OCI-LY3 (cell line): ENCODE measurements at regions not wholly inside any gene's neighbourhood (a gene's known extent, or its start where the extent isn't known, plus 50 kb on each side); places are given as distances from the start of the nearest gene placed in this dataset.

Experiments used
- H2AFZ ChIP-seq: fragments of 200-600, 300-600 bp; shearing (Covaris generic); 2 replicates; pipeline ENCODE4 v1.6.0; 2014; ENCODE audit warnings: antibody characterized with exemption, low read depth, low read length
- H3K27ac ChIP-seq: fragments of 200-600, 300-600 bp; sonication (generic); 2 replicates; pipeline ENCODE4 v1.5.1; 2014; ENCODE audit warnings: mild to moderate bottlenecking, low read length, moderate library complexity, mixed read lengths
- H3K27me3 ChIP-seq: fragments of 200-600, 300-600 bp; sonication (generic); 2 replicates; pipeline ENCODE4 v1.6.1; 2014; ENCODE audit warnings: low read depth, low read length, mixed read lengths
- H3K36me3 ChIP-seq: fragments of 200-600, 300-600 bp; sonication (generic); replicated peaks from 2 replicates; pipeline ENCODE3; 2014; ENCODE audit warnings: low read depth, low read length, mixed read lengths
- H3K4me1 ChIP-seq: fragments of 300-600, 200-600 bp; sonication (generic); 2 replicates; pipeline ENCODE4 v1.6.1; 2014; ENCODE audit warnings: low read length, mixed read lengths
- H3K4me2 ChIP-seq: fragments of 200-600, 300-600 bp; sonication (generic); 2 replicates; pipeline ENCODE4 v1.6.1; 2014; ENCODE audit warnings: low read length, mixed read lengths
- H3K4me3 ChIP-seq: fragments of 300-600, 200-600 bp; sonication (generic); 2 replicates; pipeline ENCODE4 v1.5.1; 2014; ENCODE audit warnings: antibody characterized with exemption, mild to moderate bottlenecking, low read length, moderate library complexity
- H3K79me2 ChIP-seq: fragments of 300-600, 200-600 bp; shearing (Covaris generic); 2 replicates; pipeline ENCODE4 v1.6.1; 2014; ENCODE audit warnings: mild to moderate bottlenecking, low read length, mixed read lengths
- H3K9ac ChIP-seq: fragments of 300-600, 200-600 bp; shearing (Covaris generic); 2 replicates; pipeline ENCODE4 v1.6.0; 2014; ENCODE audit warnings: mild to moderate bottlenecking, low read length, moderate library complexity
- H3K9me3 ChIP-seq: fragments of 200-600, 300-600 bp; shearing (Covaris generic); 2 replicates; pipeline ENCODE4 v1.6.1; 2014; ENCODE audit warnings: low read length, mixed read lengths; ENCODE audit not compliant: insufficient read depth
- H4K20me1 ChIP-seq: fragments of 200-600, 300-600 bp; sonication (generic); 2 replicates; pipeline ENCODE4 v1.6.1; 2016; ENCODE audit warnings: low read length, mixed read lengths; ENCODE audit not compliant: insufficient read depth
- EZH2phosphoT487 ChIP-seq: fragments of 200-600 bp; shearing (Covaris generic); IDR thresholded peaks from 2 replicates; pipeline ENCODE4 v1.6.1; 2018; ENCODE audit warnings: antibody characterized with exemption, mixed run types, low read depth
- TF ChIP-seq, protein P1 (sequence below): fragments of 200-600, 300-600 bp; sonication (generic); IDR thresholded peaks from 2 replicates; pipeline ENCODE4 v1.5.1; 2014; ENCODE audit warnings: antibody characterized with exemption, low read length, low read depth

DNA sequence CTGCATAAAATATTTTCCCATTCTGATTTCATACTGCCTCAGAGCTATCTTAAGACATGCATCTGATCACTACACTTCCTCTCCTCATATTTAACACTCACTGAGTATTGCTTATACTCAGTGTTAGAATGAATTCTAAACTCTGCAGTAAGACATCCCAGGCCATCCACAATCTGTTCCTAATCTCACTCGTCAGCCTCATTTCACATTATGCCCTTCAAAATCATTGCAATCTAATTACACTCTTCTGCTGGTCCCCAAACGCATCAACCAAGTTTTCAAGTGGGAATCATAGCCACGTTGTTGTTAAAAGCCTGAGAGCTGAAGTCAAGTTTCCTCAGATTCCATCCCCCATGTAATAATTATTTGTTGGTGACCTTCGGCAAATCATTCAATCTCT is 1177.9 kb downstream of the ARAP2 start:
- H3K27ac ChIP-seq = no peak overlapping the region
- H2AFZ ChIP-seq = no peak overlapping the region
- H3K27me3 ChIP-seq = no peaks in the 10 kb centered on the region
- no peaks in the 10 kb centered on the region for H4K20me1 ChIP-seq
- H3K36me3 ChIP-seq = no peaks in the 10 kb centered on the region
- no peak overlapping the region for H3K4me2 ChIP-seq
- TF ChIP-seq, protein P1, sequence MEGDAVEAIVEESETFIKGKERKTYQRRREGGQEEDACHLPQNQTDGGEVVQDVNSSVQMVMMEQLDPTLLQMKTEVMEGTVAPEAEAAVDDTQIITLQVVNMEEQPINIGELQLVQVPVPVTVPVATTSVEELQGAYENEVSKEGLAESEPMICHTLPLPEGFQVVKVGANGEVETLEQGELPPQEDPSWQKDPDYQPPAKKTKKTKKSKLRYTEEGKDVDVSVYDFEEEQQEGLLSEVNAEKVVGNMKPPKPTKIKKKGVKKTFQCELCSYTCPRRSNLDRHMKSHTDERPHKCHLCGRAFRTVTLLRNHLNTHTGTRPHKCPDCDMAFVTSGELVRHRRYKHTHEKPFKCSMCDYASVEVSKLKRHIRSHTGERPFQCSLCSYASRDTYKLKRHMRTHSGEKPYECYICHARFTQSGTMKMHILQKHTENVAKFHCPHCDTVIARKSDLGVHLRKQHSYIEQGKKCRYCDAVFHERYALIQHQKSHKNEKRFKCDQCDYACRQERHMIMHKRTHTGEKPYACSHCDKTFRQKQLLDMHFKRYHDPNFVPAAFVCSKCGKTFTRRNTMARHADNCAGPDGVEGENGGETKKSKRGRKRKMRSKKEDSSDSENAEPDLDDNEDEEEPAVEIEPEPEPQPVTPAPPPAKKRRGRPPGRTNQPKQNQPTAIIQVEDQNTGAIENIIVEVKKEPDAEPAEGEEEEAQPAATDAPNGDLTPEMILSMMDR = no peak
- TF ChIP-seq EZH2phosphoT487 = no peak
- H3K4me3 ChIP-seq = no peak overlapping the region
- H3K79me2 ChIP-seq = no peaks in the 10 kb centered on the region
- H3K4me1 ChIP-seq = no peaks in the 10 kb centered on the region
- H3K9ac ChIP-seq = no peak overlapping the region
- H3K9me3 ChIP-seq = no peaks in the 10 kb centered on the region

DNA sequence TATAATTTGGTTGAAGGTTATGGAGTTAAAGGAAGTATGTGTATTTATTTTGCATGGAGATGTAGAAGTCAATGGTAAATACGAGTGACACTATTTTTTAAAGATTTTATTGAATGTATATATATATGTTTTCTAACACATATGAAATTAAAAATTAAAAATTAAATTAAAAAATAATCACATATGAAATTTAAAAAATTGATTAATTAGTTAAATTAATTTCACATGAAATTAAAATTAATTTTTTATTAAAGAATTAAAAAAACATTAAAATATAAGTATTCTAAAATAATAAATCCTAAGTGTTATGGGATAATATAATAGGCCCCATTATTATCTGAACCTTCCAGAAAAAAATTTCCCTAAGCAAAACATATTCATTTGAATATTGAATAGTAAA is 1163.5 kb downstream of the ARAP2 start:
- Histone ChIP-seq H3K27me3 (no peaks in the 10 kb centered on the region), H3K9ac (no peak overlapping the region), H3K36me3 (no peaks in the 10 kb centered on the region), H3K79me2 (no peaks in the 10 kb centered on the region), H4K20me1 (no peaks in the 10 kb centered on the region), H3K4me1 (no peaks in the 10 kb centered on the region), H3K4me2 (no peak overlapping the region), H2AFZ (no peak overlapping the region), H3K27ac (no peak overlapping the region), H3K4me3 (no peak overlapping the region), H3K9me3 (no peaks in the 10 kb centered on the region)
- TF ChIP-seq, protein P1 = no peak
- no peak for TF ChIP-seq EZH2phosphoT487

DNA sequence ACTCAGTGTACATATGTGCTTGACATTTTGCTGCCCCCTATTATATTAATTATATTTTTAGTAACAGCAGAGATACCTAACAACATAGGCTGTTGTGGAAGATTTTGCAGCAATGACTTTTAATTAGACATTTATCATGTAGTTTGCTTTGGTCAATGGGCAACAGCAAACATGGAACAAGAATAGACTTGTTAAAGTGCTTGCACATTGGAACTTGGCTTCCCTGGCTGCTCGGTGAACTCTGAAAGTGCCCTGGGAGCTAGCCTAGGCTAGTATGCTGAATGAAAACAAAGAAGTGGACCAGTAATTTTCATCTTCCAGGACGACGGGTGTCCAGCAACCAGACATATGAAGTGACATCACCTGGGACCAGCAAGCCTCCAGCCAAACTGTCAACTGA is 1157.1 kb downstream of the ARAP2 start:
- no peak overlapping the region for H3K27ac ChIP-seq

DNA sequence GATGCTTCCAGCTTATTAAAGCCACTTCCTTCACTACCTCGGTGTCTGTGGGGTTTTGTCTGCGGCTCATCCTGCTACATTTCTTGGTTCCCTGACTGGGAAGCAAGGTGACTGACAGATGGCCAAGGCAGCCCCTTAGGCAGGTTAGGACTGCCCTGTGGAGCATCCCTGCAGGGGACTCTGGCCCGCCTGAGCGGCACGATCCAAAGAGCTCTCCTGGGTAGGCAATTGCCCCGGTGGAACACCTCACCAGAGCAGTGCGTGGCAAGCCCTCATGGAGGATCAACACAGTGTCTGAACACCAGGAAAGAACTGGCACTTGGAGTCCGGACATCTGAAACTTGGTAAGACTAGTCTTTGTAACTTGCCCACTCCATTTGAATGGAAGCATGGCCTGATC is 1143.4 kb downstream of the ARAP2 start:
- no peaks in the 10 kb centered on the region for H3K4me1 ChIP-seq

More for the DNA sequence above, 1157.1 kb downstream of the ARAP2 start:
- no peak overlapping the region for H3K4me3 ChIP-seq
- no peaks in the 10 kb centered on the region for H3K9me3 ChIP-seq
- H3K36me3 ChIP-seq = no peaks in the 10 kb centered on the region
- H4K20me1 ChIP-seq = no peaks in the 10 kb centered on the region
- no peak for TF ChIP-seq EZH2phosphoT487
- TF ChIP-seq, protein P1 = no peak
- H3K27me3 ChIP-seq = no peaks in the 10 kb centered on the region
- H3K9ac ChIP-seq = no peak overlapping the region
- H2AFZ ChIP-seq = no peak overlapping the region
- no peaks in the 10 kb centered on the region for H3K79me2 ChIP-seq
- no peaks in the 10 kb centered on the region for H3K4me1 ChIP-seq
- H3K4me2 ChIP-seq = no peak overlapping the region

More for the DNA sequence above, 1143.4 kb downstream of the ARAP2 start:
- Histone ChIP-seq H3K36me3 (no peaks in the 10 kb centered on the region), H3K27ac (no peak overlapping the region), H3K9me3 (no peaks in the 10 kb centered on the region), H2AFZ (no peak overlapping the region), H4K20me1 (no peaks in the 10 kb centered on the region), H3K79me2 (no peaks in the 10 kb centered on the region), H3K4me2 (no peak overlapping the region), H3K4me3 (no peak overlapping the region), H3K9ac (no peak overlapping the region), H3K27me3 (no peaks in the 10 kb centered on the region)
- TF ChIP-seq, protein P1 = no peak
- no peak for TF ChIP-seq EZH2phosphoT487
